B cell (primary cell): ENCODE measurements at regions not wholly inside any gene's neighbourhood (a gene's known extent, or its start where the extent isn't known, plus 50 kb on each side); places are given as distances from the start of the nearest gene placed in this dataset.

ENCODE experiments used
- EZH2 ChIP-seq: IDR thresholded peaks from 2 replicates; pipeline ENCODE4 v1.6.1; 2012; ENCODE audit warnings: borderline replicate concordance, low read depth, mild to moderate bottlenecking, moderate library complexity, low read length; ENCODE audit not compliant: insufficient read depth, poor library complexity, severe bottlenecking
- TF ChIP-seq, protein P1 (sequence below): fragments of 200-600 bp; IDR thresholded peaks from one replicate; pipeline ENCODE4 v1.8.0; 2022; ENCODE audit warnings: antibody characterized with exemption, mild to moderate bottlenecking

GRCh38 chr4:62377245-62377644, 1177.1 kb downstream of the ADGRL3 start:
- TF ChIP-seq, protein P1, sequence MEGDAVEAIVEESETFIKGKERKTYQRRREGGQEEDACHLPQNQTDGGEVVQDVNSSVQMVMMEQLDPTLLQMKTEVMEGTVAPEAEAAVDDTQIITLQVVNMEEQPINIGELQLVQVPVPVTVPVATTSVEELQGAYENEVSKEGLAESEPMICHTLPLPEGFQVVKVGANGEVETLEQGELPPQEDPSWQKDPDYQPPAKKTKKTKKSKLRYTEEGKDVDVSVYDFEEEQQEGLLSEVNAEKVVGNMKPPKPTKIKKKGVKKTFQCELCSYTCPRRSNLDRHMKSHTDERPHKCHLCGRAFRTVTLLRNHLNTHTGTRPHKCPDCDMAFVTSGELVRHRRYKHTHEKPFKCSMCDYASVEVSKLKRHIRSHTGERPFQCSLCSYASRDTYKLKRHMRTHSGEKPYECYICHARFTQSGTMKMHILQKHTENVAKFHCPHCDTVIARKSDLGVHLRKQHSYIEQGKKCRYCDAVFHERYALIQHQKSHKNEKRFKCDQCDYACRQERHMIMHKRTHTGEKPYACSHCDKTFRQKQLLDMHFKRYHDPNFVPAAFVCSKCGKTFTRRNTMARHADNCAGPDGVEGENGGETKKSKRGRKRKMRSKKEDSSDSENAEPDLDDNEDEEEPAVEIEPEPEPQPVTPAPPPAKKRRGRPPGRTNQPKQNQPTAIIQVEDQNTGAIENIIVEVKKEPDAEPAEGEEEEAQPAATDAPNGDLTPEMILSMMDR, result no peak
- TF ChIP-seq EZH2, result no peak
